ENCODE measurements at regions not wholly inside any gene's neighbourhood (a gene's known extent, or its start where the extent isn't known, plus 50 kb on each side); places are given as distances from the start of the nearest gene placed in this dataset.

- TF ChIP-seq CTCF (IDR thresholded peaks at IDR 0.05 in 8 of 11, conservative IDR thresholded peaks at IDR 0.05 in 3 of 11) (no peak), POLR2A (IDR thresholded peaks at IDR 0.05) (no peak), POLR2AphosphoS5 (IDR thresholded peaks at IDR 0.05) (no peak)
Measured at GRCh38 chr3:154973851-154974250, 106.3 kb upstream of the MME start.

Measured in spleen (tissue), 7 donors.